ENCODE measurements at regions not wholly inside any gene's neighbourhood (a gene's known extent, or its start where the extent isn't known, plus 50 kb on each side); places are given as distances from the start of the nearest gene placed in this dataset.

DNA sequence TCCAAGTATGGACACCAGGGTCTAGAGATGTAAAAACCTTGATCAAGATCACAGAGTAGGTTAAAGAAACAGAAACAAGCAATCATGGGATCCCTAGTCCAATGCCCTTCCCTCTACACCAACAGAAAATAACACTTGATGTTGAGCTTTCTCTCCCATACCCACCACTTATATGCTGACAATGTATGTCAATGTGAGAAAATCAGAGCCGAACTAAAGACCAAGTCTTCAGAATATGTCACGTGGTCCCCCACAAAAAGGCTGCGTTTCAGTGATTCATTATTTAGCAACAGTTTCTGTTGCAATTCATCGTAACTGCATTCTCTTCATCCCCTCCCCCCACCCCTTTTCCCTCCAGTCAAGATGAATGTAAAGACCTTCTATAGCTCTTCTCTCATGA lies 278.9 kb upstream of the STT3B start:
- no peak for ATAC-seq
- Histone ChIP-seq H3K4me2 (ENCODE audit: low read length) (no peak overlapping the region), H3K4me3 (replicated peaks in 1 of 2; ENCODE audit: low read depth in 1 of 2, low read length in 2 of 2) (no peak overlapping the region), H3K36me3 (ENCODE audit: control insufficient read depth in 1 of 2, insufficient read depth in 2 of 2, low read length in 2 of 2) (no peaks in the 10 kb centered on the region), H2AFZ (ENCODE audit: low read depth, low read length, poor library complexity, severe bottlenecking) (no peak overlapping the region), H3K9me3 (ENCODE audit: control insufficient read depth in 1 of 2, insufficient read depth in 1 of 2, low read depth in 1 of 2, low read length in 2 of 2) (no peaks in the 10 kb centered on the region), H4K20me1 (ENCODE audit: insufficient read depth) (no peaks in the 10 kb centered on the region), H3K4me1 (ENCODE audit: control insufficient read depth in 1 of 2, insufficient read depth in 2 of 2, low read length in 2 of 2) (peaks cover 0 to 8% of the 10 kb centered on the region in 2 experiments; a peak in 1 of 4 replicates), H3K79me2 (ENCODE audit: insufficient read depth, low read length) (no peaks in the 10 kb centered on the region), H3K27me3 (ENCODE audit: insufficient read depth, low read length) (no peaks in the 10 kb centered on the region), H3K27ac (ENCODE audit: low read depth, low read length) (no peak overlapping the region), H3K9ac (ENCODE audit: low read length) (no peak overlapping the region), H3K9me2 (ENCODE audit: insufficient read depth) (no peaks in the 10 kb centered on the region)
- TF ChIP-seq ELF1 (IDR thresholded peaks at IDR 0.05; ENCODE audit: borderline replicate concordance, low read depth) (no peak), ZNF274 (IDR thresholded peaks at IDR 0.05; ENCODE audit: low read depth, low read length) (no peak), TCF7L2 (IDR thresholded peaks at IDR 0.05; ENCODE audit: borderline replicate concordance, extremely low read depth, insufficient read depth, insufficient read length) (no peak), ZFX (IDR thresholded peaks at IDR 0.05) (no peak), EZH2 (IDR thresholded peaks at IDR 0.05) (no peak), FOSL1 (IDR thresholded peaks at IDR 0.05; ENCODE audit: low read depth) (no peak), SRF (IDR thresholded peaks at IDR 0.05; ENCODE audit: low read depth) (no peak), POLR2A (IDR thresholded peaks at IDR 0.05; ENCODE audit: borderline replicate concordance, extremely low read depth, insufficient read depth, insufficient read length) (no peak), EZH2phosphoT487 (IDR thresholded peaks at IDR 0.05; ENCODE audit: borderline replicate concordance) (no peak), SIN3A (IDR thresholded peaks at IDR 0.05; ENCODE audit: low read depth) (no peak)
- TF ChIP-seq, protein P1, sequence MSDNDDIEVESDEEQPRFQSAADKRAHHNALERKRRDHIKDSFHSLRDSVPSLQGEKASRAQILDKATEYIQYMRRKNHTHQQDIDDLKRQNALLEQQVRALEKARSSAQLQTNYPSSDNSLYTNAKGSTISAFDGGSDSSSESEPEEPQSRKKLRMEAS (IDR thresholded peaks at IDR 0.05) = no peak
- TF ChIP-seq, protein P2, sequence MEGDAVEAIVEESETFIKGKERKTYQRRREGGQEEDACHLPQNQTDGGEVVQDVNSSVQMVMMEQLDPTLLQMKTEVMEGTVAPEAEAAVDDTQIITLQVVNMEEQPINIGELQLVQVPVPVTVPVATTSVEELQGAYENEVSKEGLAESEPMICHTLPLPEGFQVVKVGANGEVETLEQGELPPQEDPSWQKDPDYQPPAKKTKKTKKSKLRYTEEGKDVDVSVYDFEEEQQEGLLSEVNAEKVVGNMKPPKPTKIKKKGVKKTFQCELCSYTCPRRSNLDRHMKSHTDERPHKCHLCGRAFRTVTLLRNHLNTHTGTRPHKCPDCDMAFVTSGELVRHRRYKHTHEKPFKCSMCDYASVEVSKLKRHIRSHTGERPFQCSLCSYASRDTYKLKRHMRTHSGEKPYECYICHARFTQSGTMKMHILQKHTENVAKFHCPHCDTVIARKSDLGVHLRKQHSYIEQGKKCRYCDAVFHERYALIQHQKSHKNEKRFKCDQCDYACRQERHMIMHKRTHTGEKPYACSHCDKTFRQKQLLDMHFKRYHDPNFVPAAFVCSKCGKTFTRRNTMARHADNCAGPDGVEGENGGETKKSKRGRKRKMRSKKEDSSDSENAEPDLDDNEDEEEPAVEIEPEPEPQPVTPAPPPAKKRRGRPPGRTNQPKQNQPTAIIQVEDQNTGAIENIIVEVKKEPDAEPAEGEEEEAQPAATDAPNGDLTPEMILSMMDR (IDR thresholded peaks at IDR 0.05 in 2 of 3, conservative IDR thresholded peaks at IDR 0.05 in 1 of 3; ENCODE audit: borderline replicate concordance in 1 of 3, insufficient read depth in 1 of 3, low read depth in 2 of 3, low read length in 2 of 3) = no peak
- CTCF ChIA-PET = no interaction called here
- RAD21 ChIA-PET (ENCODE audit: low non-redundant PET in 1 of 2, low total read pairs in 2 of 2, uncharacterized antibody in 2 of 2, unreplicated experiment in 2 of 2) = no interaction called here
- intact Hi-C loops (cut with micrococcal nuclease) = no loop called here
- no peak for DNase-seq (ENCODE audit: low read depth, low spot score)
- POLR2A ChIA-PET = no interaction called here
- no TSS peak for BruUV-seq (replicated peaks)

All from HCT116 (cell line).